ENCODE measurements at regions not wholly inside any gene's neighbourhood (a gene's known extent, or its start where the extent isn't known, plus 50 kb on each side); places are given as distances from the start of the nearest gene placed in this dataset.
"Not testable (repeated sequence)": the region's sequence is repeated elsewhere in the genome, so short reads cannot be mapped to it uniquely, and the experiment has no call there.

DNA sequence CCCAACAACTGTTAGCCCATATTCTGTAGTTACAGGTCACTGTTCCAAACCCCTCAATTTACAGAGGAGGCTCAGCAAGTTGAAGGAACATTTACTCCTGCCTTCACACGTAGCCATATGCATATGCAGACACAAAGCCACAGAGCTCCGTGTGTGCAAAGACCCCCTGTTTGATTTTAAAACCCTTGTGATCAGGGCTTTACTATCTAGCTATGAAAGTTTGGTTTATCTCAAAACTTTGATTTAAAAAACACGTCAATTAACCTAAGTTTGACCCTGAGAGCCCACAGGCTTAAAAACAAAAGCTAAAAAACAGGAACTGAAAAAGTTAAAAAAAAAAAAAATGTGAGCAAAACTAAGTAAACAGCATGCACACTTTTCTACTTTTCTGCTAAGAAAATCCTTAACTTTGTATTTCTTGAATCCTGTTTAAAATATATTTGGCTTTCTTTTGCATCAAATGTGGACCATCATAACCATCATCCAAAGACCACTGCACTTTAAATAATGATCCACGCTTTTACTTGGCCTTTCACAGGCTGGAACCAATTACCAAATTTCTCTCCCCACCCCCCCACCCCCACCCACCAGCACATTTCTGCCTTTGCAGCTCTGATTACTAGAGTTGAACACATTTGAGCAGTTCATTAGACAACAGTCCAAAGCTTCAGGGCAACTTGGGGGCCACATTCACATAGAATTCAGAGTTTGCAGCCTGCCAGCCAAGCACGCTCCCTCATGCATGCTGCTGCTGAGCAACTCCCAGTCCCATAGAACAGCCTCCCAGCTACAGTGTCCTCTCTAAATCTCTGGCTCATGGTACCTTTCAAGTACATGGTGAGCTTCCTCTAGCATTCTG lies 128.8 kb upstream of the MAP3K1 start:
- no peak for DNase-seq (ENCODE audit: low read depth in 3 of 3)

GRCh38 chr5:56685503-56686217 lies 129.7 kb upstream of the MAP3K1 start:
- DNase-seq (ENCODE audit: low read depth in 3 of 3) = no peak

GRCh38 chr5:56684159-56684558 lies 131.2 kb upstream of the MAP3K1 start:
- no peak for DNase-seq (ENCODE audit: low read depth in 3 of 3)

GRCh38 chr5:56683733-56684132 lies 131.6 kb upstream of the MAP3K1 start:
- no peak for DNase-seq (ENCODE audit: low read depth in 3 of 3)

DNA sequence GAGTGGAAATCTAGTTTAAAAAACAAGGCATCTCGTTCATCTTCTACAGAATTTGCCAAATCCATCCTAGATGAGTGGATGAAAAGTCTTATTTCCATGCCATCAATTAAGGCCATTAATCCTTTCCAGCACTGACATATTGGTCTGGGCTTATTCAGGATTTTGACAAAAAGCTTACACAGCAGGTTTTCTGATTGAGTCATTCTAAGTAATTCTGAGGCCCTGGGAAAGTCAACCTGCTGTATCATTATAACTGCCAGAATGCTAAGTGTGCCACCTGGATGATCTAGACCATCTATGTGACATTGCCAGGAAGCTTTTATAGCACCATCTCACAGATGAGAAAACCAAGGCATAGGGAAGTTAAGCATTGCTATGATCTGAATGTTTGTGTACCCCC lies 132.1 kb upstream of the MAP3K1 start:
- no peak for DNase-seq (ENCODE audit: low read depth in 3 of 3)

DNA sequence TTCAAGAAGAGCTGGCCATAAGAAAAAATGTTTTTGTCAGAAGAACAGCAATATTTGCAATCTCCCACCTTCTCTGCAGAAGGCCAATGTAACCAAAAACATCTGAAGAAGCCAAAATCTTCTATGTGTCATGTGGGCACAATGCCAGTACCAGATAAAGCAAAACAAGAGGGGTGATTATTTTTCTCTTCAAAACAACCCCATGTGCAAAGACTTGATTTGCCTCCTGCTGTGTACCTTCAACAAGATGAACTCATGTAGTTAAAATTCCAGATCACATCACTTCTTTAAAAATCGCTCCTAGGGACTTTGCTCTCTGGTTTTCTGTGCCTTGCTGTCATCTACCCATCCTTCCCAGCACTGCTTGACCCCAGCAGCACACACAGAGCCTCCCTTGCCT lies 134.0 kb upstream of the MAP3K1 start:
- DNase-seq (ENCODE audit: low read depth in 3 of 3) = no peak

- DNase-seq (ENCODE audit: low read depth in 3 of 3) = no peak
Observed at GRCh38 chr5:56680731-56681130, 134.6 kb upstream of the MAP3K1 start.

DNA sequence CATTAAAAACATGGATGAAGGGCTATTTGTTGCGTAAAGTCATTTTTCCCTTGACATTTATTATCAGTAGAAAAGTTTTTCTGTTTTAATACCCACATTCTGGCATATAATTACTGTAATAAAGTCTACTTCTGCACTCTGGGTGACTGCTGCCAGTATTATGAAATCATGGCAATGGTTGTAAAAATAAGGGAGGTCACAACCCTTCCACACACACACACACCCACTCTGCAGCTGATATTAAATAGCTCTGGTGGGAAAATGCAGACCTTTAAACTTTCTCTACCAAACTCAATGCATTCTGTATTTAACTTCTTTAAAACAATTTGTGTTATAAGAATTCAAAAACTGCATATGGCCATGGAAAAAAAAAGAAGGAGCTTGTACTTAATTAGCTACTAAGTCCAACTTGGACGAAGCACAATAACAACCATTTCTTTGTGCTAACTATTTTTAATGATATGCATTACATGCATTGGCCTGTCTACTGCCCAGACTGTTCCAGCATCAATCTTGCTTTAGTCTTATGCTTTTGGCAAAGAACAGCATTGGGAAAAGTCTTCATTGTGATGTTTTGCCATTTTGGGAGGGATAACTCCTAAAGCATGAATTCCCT lies 137.6 kb upstream of the MAP3K1 start:
- DNase-seq (ENCODE audit: low read depth in 3 of 3) = no peak

DNA sequence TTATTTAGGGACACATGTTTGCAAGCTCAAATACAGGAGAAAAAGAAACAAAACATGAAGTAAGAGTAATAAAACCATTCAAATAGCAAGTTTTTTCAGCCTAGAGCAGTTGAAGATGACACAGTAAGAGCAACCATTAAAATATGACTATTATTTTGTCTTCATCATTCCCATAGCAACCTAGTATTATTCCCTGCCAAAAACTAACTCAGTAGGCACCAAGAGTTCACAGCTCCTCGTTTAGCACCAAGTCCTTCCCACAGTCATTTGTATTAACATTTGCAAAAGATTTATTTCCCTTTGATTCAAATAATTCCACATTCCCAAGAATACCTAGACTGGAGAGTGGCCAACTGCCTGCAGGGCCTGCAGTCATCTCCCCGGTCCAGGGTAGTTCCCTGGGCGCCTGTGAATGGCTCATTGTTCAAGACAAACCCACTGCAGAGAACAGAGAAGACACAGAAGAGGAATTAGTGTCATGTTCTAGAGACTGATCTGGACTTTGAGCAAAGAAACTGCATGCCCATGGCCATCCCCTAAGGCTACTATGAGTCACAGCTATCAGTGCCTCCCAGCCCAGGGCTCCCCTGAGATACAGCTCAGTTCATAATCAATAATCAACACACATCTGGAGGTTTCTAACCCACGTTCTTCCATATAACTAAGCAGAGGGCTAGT lies 139.1 kb upstream of the MAP3K1 start:
- DNase-seq (ENCODE audit: low read depth in 3 of 3) = no peak

- DNase-seq (ENCODE audit: low read depth in 3 of 3) = no peak
Observed at GRCh38 chr5:56674441-56674840, 140.9 kb upstream of the MAP3K1 start.

GRCh38 chr5:56673171-56673570 lies 142.2 kb upstream of the MAP3K1 start:
- no peak for DNase-seq (ENCODE audit: low read depth in 3 of 3)

DNA sequence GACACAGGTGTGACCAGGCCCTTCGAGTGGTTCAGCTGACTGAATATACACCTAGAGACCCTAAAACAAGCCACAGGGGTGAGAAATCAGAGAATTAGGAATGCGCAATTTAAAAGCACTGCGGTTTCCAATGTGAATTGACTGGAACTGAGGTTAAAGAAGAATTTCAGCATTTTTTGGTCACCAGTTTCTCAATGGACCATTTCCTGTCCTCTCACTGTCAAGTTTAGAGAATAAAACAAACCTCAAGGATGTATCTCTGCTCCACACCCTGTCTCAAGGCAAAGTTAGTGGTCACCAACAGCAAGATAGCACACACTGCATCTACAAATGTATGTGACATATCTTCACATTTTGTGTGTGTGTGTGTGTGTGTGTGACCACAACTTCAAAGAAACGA lies 143.8 kb upstream of the MAP3K1 start:
- DNase-seq (ENCODE audit: low read depth in 3 of 3) = no peak

DNA sequence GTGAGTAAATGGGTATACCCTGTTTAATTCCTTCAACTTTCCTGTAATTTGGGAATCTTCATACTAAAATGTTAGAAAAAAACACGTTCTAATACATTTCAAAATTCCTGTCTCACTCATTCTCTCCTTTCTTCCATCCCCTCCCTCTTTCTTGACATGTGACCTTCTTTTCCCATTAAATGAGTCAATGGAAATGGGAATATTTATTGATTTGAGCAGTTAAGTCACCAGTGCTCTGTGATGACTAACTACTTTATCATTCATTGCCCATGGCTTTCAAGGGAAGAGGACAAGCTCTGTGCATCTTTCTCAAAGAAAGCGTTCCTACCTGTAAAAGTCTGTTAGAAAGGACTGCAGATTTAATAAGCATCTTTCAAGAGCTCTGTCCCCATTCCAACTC lies 144.4 kb upstream of the MAP3K1 start:
- no peak for DNase-seq (ENCODE audit: low read depth in 3 of 3)

GRCh38 chr5:56669534-56670483 lies 145.5 kb upstream of the MAP3K1 start:
- DNase-seq (ENCODE audit: low read depth in 3 of 3) = no peak

- DNase-seq (ENCODE audit: low read depth in 3 of 3) = no peak
Observed at GRCh38 chr5:56668996-56669395, 146.4 kb upstream of the MAP3K1 start.

- no peak for DNase-seq (ENCODE audit: low read depth in 3 of 3)
Observed at GRCh38 chr5:56667692-56668091, 147.7 kb upstream of the MAP3K1 start.

DNA sequence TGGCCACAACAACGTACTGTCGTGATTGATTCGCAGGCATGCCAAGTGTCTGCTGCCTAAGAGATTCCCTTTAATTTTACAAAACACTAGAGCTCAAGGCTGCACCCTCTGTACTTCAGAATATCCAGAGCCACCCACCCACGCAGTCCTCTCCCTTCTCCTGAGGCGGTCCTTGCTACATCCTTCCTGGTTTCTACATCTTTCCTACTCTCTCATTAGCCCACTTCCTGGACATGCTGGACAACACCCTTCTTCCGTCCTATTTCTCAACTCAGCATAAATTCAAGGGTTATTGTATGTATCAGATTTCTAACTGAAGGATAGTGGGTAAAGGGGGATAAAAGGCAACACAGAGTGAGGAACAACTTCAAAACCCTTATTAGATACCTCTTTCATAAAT lies 148.4 kb upstream of the MAP3K1 start:
- DNase-seq (ENCODE audit: low read depth in 3 of 3) = no peak

DNA sequence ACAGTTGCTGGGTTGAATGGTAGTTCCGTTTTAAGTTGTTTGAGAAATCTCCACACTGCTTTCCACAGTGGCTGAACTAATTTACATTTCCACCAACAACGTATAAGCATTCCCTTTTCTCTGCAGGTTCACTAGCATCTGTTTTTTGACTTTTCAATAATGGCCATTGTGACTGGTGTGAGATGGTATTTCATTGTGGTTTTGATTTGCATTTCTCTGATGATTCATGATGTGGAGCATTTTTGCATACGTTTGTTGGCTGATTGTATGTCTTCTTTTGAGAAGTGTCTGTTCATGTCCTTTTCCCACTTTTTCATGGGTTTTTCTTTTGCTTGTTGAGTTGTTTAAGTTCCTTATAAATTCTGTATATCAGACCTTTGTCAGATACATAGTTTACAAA lies 150.2 kb upstream of the MAP3K1 start:
- not testable (repeated sequence) for DNase-seq (ENCODE audit: low read depth in 3 of 3)

GRCh38 chr5:56664025-56664424 lies 151.3 kb upstream of the MAP3K1 start:
- DNase-seq (ENCODE audit: low read depth in 3 of 3) = no peak

DNA sequence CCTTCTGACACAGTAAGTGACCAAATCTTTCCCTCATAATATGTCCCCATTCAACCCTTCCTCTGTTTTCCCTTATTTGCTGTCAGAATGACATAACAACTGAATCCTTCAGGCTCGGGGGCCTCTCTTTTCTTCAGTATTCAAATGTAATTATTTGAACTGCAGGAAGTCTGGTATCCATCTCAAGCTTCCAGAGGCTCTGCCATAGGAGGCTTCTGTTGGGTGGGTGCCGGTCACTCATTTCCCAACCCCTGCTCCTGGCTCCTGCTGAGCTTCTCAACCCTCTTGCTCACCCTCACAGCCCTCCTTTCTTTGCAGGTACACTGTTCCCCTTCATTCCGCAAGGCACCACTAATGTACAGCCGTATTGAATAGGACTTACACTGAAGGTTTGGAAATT lies 151.8 kb upstream of the MAP3K1 start:
- no peak for DNase-seq (ENCODE audit: low read depth in 3 of 3)

DNA sequence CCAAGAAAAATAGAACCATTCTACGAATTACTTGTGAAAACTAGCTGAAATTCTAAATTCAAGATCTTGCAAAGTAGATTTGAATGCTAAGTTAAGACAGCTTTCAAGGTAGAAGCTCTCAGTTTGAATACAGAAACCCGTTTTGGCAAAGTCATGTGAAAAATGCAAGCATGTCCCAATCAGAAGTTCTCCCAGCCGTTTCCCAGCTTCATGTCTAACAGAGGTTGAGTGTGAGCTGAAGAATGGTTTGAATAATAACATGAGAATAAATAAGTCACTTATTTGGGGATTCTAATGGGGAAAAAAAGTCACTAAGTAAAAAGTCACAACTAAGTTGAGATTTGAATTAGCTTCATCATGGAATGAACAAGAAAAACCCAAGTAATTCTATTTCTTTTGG lies 152.5 kb upstream of the MAP3K1 start:
- DNase-seq (ENCODE audit: low read depth in 3 of 3) = no peak

Data from stimulated activated CD4-positive, alpha-beta T cell treated with anti-CD3 and anti-CD28 coated beads, TNF-alpha, amount 100 ng/mL, for 4 hours (primary cell).